Cardiac muscle cell (in vitro differentiated cells and primary cell): ENCODE measurements at regions not wholly inside any gene's neighbourhood (a gene's known extent, or its start where the extent isn't known, plus 50 kb on each side); places are given as distances from the start of the nearest gene placed in this dataset.
"Not testable (repeated sequence)": the region's sequence is repeated elsewhere in the genome, so short reads cannot be mapped to it uniquely, and the experiment has no call there.

Experiments used
- DNase-seq, 2 donors: peaks; one replicate each; pipeline versions ENCODE4 v3.0.0 to v3.0.0-alpha.2; 2010 to 2017; ENCODE audit warnings: low read depth in 1 of 2, low spot score in 1 of 2
- H3K27ac ChIP-seq: fragments of 200-600 bp; sonication (generic); 2 replicates; pipeline ENCODE4 v1.5.1; 2016
- H3K27me3 ChIP-seq: fragments of 200-600 bp; sonication (generic); 2 replicates; pipeline ENCODE4 v1.6.0; 2016; ENCODE audit warnings: control low read depth
- H3K36me3 ChIP-seq: fragments of 200-600 bp; sonication (generic); 2 replicates; pipeline ENCODE4 v1.5.1; 2016; ENCODE audit warnings: control low read depth
- H3K4me1 ChIP-seq: fragments of 200-600 bp; sonication (generic); 2 replicates; pipeline ENCODE4 v1.8.1; 2017; ENCODE audit warnings: low read depth, mild to moderate bottlenecking, mixed run types
- H3K4me3 ChIP-seq: fragments of 200-600 bp; sonication (generic); 2 replicates; pipeline ENCODE4 v1.5.1; 2016; ENCODE audit warnings: mild to moderate bottlenecking
- H3K9me3 ChIP-seq: fragments of 200-600 bp; sonication (generic); 2 replicates; pipeline ENCODE4 v1.5.1; 2017; ENCODE audit warnings: low read depth, mild to moderate bottlenecking, control low read depth
- CTCF ChIP-seq: IDR thresholded peaks from 2 replicates; pipeline ENCODE4 v1.5.1; 2012; ENCODE audit warnings: low read depth, mild to moderate bottlenecking, low read length

DNA sequence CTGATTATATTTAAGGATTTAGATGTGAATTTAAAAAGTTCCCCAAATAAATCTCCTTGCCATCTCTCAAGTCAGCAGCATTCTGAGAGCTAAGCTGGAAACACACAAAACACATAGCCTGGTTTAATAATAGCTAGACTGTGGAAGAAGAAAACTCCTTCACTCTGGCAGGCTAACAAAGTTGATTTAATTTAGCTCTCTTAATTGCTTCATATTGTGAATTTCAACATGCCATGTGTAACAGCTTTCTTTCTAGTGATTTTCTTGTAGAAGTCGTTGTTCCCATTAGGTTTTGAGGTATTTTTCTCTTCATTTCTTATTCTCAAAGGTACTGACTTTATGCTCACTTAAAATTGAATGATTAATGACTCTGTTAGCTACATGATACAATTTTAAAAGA lies 216.8 kb upstream of the AKR1E2 start:
- H3K4me1 ChIP-seq, result no peaks in the 10 kb centered on the region
- H3K27ac ChIP-seq, result no peak overlapping the region
- H3K36me3 ChIP-seq, result no peaks in the 10 kb centered on the region
- H3K9me3 ChIP-seq, result no peaks in the 10 kb centered on the region
- no peak overlapping the region for H3K4me3 ChIP-seq
- no peak for DNase-seq
- no peak for TF ChIP-seq CTCF
- H3K27me3 ChIP-seq, result no peaks in the 10 kb centered on the region

DNA sequence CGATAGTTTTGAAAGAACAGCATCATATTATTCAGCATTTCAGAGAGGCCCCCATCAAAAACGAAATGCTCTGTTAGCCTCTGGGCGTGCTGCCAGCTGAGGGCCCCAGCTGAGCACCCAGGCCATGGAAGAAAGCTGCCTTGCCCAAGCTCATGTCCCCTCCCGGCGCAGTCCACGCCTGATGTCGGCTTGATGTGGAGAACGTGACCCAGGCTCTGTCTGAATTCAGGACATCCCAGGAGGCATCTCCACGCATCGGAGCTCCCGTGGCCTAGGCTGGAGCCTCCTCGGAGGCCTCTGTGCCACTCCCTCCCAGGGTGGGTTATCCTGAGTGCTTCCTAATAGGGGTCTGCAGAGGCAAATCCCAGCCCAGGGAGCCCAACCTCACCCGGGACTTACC lies 218.3 kb upstream of the AKR1E2 start:
- no peaks in the 10 kb centered on the region for H3K4me1 ChIP-seq
- no peak for TF ChIP-seq CTCF
- no peaks in the 10 kb centered on the region for H3K27me3 ChIP-seq
- no peak overlapping the region for H3K4me3 ChIP-seq
- no peaks in the 10 kb centered on the region for H3K9me3 ChIP-seq
- DNase-seq, result no peak
- no peak overlapping the region for H3K27ac ChIP-seq
- H3K36me3 ChIP-seq, result no peaks in the 10 kb centered on the region

DNA sequence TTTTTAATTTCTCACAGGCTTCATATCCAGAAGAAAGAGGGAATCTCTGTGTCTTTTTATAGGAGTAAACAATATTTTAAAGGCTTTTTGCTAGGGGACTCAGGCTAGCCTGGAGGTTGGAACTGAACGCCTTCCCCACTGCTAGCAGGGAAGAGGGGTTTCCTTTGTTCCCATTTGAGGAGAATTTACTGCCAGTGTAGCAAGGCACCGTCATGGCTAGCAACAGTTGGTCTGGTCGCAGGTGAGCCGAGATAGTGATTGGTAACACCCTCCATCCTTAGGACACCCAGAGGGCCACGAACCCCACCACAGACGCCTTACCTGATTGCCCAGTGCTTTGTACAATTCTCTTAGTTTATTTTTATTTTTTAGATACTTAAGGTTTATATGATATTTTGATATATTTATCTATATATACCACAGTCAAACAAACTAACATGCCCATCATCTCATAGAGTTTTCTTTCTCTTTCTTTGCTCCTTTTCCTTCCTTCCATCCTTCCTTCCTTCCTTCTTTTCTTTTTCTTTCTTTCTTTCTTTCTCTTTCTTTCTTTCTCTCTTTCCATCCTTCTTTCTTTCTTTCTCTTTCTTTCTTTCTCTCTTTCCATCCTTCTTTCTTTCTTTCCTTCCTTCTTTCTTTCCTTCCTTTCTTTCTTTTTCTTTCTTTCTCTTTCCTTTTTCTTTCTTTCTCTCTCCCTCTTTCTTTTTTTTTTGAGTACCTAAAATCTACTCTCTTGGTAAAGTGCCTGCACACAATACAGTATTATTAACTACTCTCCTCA lies 219.0 kb upstream of the AKR1E2 start:
- DNase-seq, result no peak
- Histone ChIP-seq H3K27ac (no peak overlapping the region), H3K27me3 (no peaks in the 10 kb centered on the region), H3K36me3 (no peaks in the 10 kb centered on the region), H3K9me3 (no peaks in the 10 kb centered on the region), H3K4me3 (no peak overlapping the region), H3K4me1 (no peaks in the 10 kb centered on the region)
- no peak for TF ChIP-seq CTCF

DNA sequence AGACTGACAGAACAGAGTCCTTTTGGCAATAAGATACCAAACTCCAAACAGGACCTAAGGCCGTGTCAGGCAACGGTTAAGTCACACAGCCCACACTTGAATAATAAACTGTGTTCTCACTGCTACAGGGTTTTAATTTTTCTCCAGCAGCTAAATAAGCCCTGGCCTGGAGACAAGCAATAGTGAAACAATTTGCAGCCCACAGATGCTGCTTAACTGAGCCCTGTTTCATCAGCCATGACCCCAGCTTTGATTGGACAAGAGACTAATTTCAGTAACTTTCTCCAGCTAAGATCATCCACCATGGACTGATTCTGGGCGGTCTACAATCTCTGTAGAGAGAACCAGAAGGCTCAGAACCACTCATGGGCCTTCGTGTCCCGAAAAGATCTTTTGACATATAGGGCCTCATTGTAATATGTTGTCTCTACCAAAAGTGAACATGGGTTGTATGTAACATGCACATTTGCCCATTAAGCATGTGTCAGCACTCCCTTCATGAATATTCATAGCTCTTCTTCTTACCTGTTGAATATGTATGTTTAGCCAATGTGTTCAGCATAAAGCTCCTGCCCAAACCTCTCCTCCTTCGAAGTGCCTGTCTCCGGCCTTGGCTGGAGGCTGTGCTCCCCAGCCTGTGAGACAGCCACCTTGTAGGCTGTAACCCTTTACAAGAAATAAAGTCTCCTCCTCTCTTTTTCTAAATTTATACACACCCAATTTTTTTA lies 223.1 kb upstream of the AKR1E2 start:
- Histone ChIP-seq H3K36me3 (no peaks in the 10 kb centered on the region), H3K9me3 (no peaks in the 10 kb centered on the region), H3K27ac (no peak overlapping the region), H3K27me3 (no peaks in the 10 kb centered on the region), H3K4me1 (no peaks in the 10 kb centered on the region), H3K4me3 (no peak overlapping the region)
- DNase-seq, result no peak
- no peak for TF ChIP-seq CTCF

DNA sequence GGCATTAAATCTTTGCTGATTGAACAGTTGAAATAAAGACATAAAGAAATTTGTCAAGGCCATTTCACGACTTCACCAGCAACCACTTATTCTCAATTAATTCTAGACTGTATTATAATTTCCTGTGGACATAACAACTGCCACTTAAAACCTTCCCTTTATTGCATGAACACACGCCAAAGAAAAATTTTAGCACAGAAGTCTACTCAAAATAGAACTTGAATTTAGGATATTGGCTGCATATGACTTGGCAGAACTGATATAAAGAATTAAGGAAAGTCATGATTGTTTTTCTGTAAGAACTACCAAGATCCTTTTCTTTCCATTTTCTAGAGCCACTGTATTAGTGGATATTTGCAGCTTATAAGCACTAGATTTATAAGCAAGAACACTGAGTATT lies 226.5 kb upstream of the AKR1E2 start:
- H3K4me1 ChIP-seq, result no peaks in the 10 kb centered on the region
- no peak for TF ChIP-seq CTCF
- no peaks in the 10 kb centered on the region for H3K27me3 ChIP-seq
- H3K36me3 ChIP-seq, result no peaks in the 10 kb centered on the region
- DNase-seq, result no peak
- H3K27ac ChIP-seq, result no peak overlapping the region
- no peak overlapping the region for H3K4me3 ChIP-seq
- no peaks in the 10 kb centered on the region for H3K9me3 ChIP-seq

DNA sequence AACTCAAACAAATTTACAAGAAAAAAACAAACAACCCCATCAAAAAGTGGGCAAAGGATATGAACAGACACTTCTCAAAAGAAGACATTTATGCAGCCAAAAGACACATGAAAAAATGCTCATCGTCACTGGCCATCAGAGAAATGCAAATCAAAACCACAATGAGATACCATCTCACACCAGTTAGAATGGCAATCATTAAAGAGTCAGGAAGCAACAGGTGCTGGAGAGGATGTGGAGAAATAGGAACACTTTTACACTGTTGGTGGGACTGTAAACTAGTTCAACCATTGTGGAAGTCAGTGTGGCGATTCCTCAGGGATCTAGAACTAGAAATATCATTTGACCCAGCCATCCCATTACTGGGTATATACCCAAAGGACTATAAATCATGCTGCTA lies 228.1 kb upstream of the AKR1E2 start:
- not testable (repeated sequence) for DNase-seq, H3K27ac ChIP-seq, H3K9me3 ChIP-seq, H3K4me3 ChIP-seq, H3K36me3 ChIP-seq, H3K4me1 ChIP-seq, H3K27me3 ChIP-seq
